EH (cell line): ENCODE measurements at regions not wholly inside any gene's neighbourhood (a gene's known extent, or its start where the extent isn't known, plus 50 kb on each side); places are given as distances from the start of the nearest gene placed in this dataset.

Source experiments
- DNase-seq: peaks from one replicate; pipeline ENCODE4 v3.0.0-alpha.2; 2015; ENCODE audit warnings: low read depth

- DNase-seq = no peak
Measured at GRCh38 chr6:132974122-132974521, 159.8 kb downstream of the RPS12 start.

GRCh38 chr6:132977413-132977812 lies 163.0 kb downstream of the RPS12 start:
- DNase-seq = no peak

- no peak for DNase-seq
Measured at GRCh38 chr6:132978685-132979084, 164.3 kb downstream of the RPS12 start.

- no peak for DNase-seq
Measured at GRCh38 chr6:132993738-132994137, 179.4 kb downstream of the RPS12 start.

- DNase-seq = no peak
Measured at GRCh38 chr6:132995009-132995408, 180.6 kb downstream of the RPS12 start.

- no peak for DNase-seq
Measured at GRCh38 chr6:132995432-132995831, 181.1 kb downstream of the RPS12 start.

- DNase-seq = no peak
Measured at GRCh38 chr6:132998418-132998817, 184.0 kb downstream of the RPS12 start.

- DNase-seq = no peak
Measured at GRCh38 chr6:133001040-133001565, 186.7 kb downstream of the RPS12 start.

- DNase-seq = no peak
Measured at GRCh38 chr6:133004304-133004884, 190.0 kb downstream of the RPS12 start.

GRCh38 chr6:133012774-133013173 lies 198.4 kb downstream of the RPS12 start:
- DNase-seq = no peak

- no peak for DNase-seq
Measured at GRCh38 chr6:133016631-133017030, 202.3 kb downstream of the RPS12 start.

GRCh38 chr6:133017581-133017980 lies 203.2 kb downstream of the RPS12 start:
- no peak for DNase-seq

GRCh38 chr6:133026705-133027104 lies 212.3 kb downstream of the RPS12 start:
- no peak for DNase-seq

- no peak for DNase-seq
Measured at GRCh38 chr6:133033263-133033662, 207.9 kb upstream of the EYA4 start.

GRCh38 chr6:133034509-133035206 lies 206.5 kb upstream of the EYA4 start:
- no peak for DNase-seq

- peak; percentile 10 for DNase-seq
Measured at GRCh38 chr6:133040094-133040802, 200.9 kb upstream of the EYA4 start.

- no peak for DNase-seq
Measured at GRCh38 chr6:133040803-133041419, 200.2 kb upstream of the EYA4 start.

GRCh38 chr6:133042550-133043120 lies 198.5 kb upstream of the EYA4 start:
- DNase-seq = no peak

GRCh38 chr6:133046576-133046975 lies 194.6 kb upstream of the EYA4 start:
- DNase-seq = no peak

GRCh38 chr6:133047065-133047665 lies 194.0 kb upstream of the EYA4 start:
- no peak for DNase-seq

GRCh38 chr6:133047706-133048105 lies 193.5 kb upstream of the EYA4 start:
- no peak for DNase-seq

- DNase-seq = no peak
Measured at GRCh38 chr6:133051240-133051639, 189.9 kb upstream of the EYA4 start.
